Progenitor cell of endocrine pancreas (in vitro differentiated cells): ENCODE measurements at regions not wholly inside any gene's neighbourhood (a gene's known extent, or its start where the extent isn't known, plus 50 kb on each side); places are given as distances from the start of the nearest gene placed in this dataset.

Experiments used
- DNase-seq: peaks from one replicate; pipeline ENCODE4 v3.0.0; 2021; ENCODE audit warnings: low spot score; ENCODE audit not compliant: unreplicated experiment
- H3K27ac Mint-ChIP-seq: 2 replicates; pipeline ENCODE4 v1.8.0; 2021; ENCODE audit warnings: mild to moderate bottlenecking, moderate library complexity, mixed read lengths
- H3K27me3 Mint-ChIP-seq: 2 replicates; pipeline ENCODE4 v1.8.0; 2021; ENCODE audit warnings: mixed read lengths
- H3K36me3 Mint-ChIP-seq: 2 replicates; pipeline ENCODE4 v1.8.0; 2022; ENCODE audit warnings: mixed read lengths; ENCODE audit not compliant: insufficient read depth
- H3K4me1 Mint-ChIP-seq: 2 replicates; pipeline ENCODE4 v1.8.0; 2021; ENCODE audit warnings: low read depth, mixed read lengths
- H3K4me3 Mint-ChIP-seq: 2 replicates; pipeline ENCODE4 v1.8.0; 2021; ENCODE audit warnings: low read depth, mild to moderate bottlenecking, moderate library complexity, mixed read lengths
- H3K9me3 Mint-ChIP-seq: 2 replicates; pipeline ENCODE4 v1.8.0; 2021; ENCODE audit warnings: low read depth, mixed read lengths
- TF ChIP-seq, protein P1 (sequence below): fragments of 200-600 bp; sonication (generic); IDR thresholded peaks from one replicate; pipeline ENCODE4 v1.5.0; 2021; ENCODE audit warnings: antibody characterized with exemption, mild to moderate bottlenecking; ENCODE audit not compliant: unreplicated experiment

DNA sequence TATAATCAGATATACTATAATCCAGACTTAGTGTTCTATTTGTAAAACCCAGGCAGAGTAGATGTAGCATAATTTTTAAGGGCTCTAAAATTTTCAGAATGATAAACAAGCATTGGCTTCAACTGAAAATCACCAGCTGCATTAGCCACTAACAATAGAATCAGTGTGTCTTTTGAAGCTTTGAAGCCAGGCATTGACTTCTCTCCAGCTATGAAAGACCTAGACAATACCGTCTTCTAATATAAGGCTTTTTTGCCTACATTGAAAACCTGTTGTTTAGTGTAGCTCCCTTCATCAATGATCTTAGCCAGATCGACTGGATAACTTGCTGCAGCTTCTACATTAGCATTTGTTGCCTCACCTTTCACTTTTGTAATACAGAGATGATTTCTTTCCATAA, 1877.3 kb upstream of the ACO1 start:
- no peak for DNase-seq
- Mint-ChIP-seq H3K4me3 (no peak overlapping the region), H3K27me3 (no peaks in the 10 kb centered on the region), H3K36me3 (no peaks in the 10 kb centered on the region), H3K27ac (no peak overlapping the region), H3K4me1 (peaks cover 1% of the 10 kb centered on the region), H3K9me3 (no peaks in the 10 kb centered on the region)
- TF ChIP-seq, protein P1, sequence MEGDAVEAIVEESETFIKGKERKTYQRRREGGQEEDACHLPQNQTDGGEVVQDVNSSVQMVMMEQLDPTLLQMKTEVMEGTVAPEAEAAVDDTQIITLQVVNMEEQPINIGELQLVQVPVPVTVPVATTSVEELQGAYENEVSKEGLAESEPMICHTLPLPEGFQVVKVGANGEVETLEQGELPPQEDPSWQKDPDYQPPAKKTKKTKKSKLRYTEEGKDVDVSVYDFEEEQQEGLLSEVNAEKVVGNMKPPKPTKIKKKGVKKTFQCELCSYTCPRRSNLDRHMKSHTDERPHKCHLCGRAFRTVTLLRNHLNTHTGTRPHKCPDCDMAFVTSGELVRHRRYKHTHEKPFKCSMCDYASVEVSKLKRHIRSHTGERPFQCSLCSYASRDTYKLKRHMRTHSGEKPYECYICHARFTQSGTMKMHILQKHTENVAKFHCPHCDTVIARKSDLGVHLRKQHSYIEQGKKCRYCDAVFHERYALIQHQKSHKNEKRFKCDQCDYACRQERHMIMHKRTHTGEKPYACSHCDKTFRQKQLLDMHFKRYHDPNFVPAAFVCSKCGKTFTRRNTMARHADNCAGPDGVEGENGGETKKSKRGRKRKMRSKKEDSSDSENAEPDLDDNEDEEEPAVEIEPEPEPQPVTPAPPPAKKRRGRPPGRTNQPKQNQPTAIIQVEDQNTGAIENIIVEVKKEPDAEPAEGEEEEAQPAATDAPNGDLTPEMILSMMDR = no peak

DNA sequence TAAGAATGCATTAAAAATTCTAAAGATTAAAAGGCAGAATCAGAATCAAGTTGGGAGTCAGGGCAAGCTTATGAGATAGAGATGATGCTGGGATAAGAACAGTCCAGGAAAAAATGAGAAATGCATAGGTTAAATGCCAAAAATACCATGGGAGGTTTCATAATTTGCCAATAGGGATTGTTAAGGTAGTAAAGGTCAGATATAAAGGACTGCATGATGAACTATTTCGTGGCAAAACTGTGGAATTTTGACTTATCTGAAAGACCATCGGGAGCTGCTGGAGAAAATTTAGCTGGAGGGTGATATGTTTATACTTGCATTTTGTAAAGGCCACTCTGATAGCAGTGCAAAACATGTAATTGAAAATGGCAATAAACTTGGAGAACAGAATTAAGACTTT, 1872.8 kb upstream of the ACO1 start:
- peaks cover 11% of the 10 kb centered on the region for H3K9me3 Mint-ChIP-seq
- no peak overlapping the region for H3K4me3 Mint-ChIP-seq
- H3K4me1 Mint-ChIP-seq = no peaks in the 10 kb centered on the region
- H3K27me3 Mint-ChIP-seq = no peaks in the 10 kb centered on the region
- H3K27ac Mint-ChIP-seq = no peak overlapping the region
- H3K36me3 Mint-ChIP-seq = no peaks in the 10 kb centered on the region
- DNase-seq = no peak
- TF ChIP-seq, protein P1 = no peak

- Mint-ChIP-seq H3K36me3 (no peaks in the 10 kb centered on the region), H3K4me1 (no peaks in the 10 kb centered on the region), H3K4me3 (no peak overlapping the region), H3K27ac (no peak overlapping the region), H3K9me3 (peaks cover 3% of the 10 kb centered on the region), H3K27me3 (no peaks in the 10 kb centered on the region)
- no peak for DNase-seq
- TF ChIP-seq, protein P1 = no peak
These were observed 1865.3 kb upstream of the ACO1 start for GRCh38 chr9:30519166-30519565.

DNA sequence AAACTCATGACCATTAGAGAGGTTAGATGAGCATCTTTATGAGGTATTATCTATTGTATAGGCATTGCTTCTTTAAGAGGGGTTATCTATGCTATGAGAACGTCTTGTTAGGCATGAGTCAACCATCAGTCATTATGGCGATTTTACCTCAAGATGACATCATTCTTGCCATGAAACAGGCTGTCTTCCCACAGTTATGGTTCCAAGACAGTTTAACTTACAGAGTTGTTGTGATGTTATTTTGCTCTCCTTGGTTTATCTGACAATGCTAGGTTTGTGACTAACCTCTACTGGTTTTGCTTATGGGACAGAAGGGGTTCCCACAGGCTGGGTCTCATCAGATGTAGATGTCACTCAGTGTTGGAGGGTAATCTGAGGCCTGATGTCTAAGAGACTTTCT, 1864.7 kb upstream of the ACO1 start:
- H3K4me1 Mint-ChIP-seq = no peaks in the 10 kb centered on the region
- H3K27me3 Mint-ChIP-seq = no peaks in the 10 kb centered on the region
- H3K4me3 Mint-ChIP-seq = no peak overlapping the region
- TF ChIP-seq, protein P1 = no peak
- H3K9me3 Mint-ChIP-seq = peaks cover 3% of the 10 kb centered on the region
- H3K36me3 Mint-ChIP-seq = no peaks in the 10 kb centered on the region
- H3K27ac Mint-ChIP-seq = no peak overlapping the region
- no peak for DNase-seq

- H3K4me1 Mint-ChIP-seq = peaks cover 2% of the 10 kb centered on the region
- H3K4me3 Mint-ChIP-seq = no peak overlapping the region
- no peak for DNase-seq
- H3K27ac Mint-ChIP-seq = no peak overlapping the region
- TF ChIP-seq, protein P1 = no peak
- H3K36me3 Mint-ChIP-seq = no peaks in the 10 kb centered on the region
- H3K9me3 Mint-ChIP-seq = no peaks in the 10 kb centered on the region
- no peaks in the 10 kb centered on the region for H3K27me3 Mint-ChIP-seq
These were observed 1862.4 kb upstream of the ACO1 start for GRCh38 chr9:30522061-30522460.

- no peaks in the 10 kb centered on the region for H3K36me3 Mint-ChIP-seq
- H3K9me3 Mint-ChIP-seq = no peaks in the 10 kb centered on the region
- H3K4me1 Mint-ChIP-seq = peaks cover 5% of the 10 kb centered on the region
- TF ChIP-seq, protein P1 = no peak
- DNase-seq = no peak
- H3K27me3 Mint-ChIP-seq = no peaks in the 10 kb centered on the region
- no peak overlapping the region for H3K4me3 Mint-ChIP-seq
- H3K27ac Mint-ChIP-seq = no peak overlapping the region
These were observed 1862.0 kb upstream of the ACO1 start for GRCh38 chr9:30522486-30522885.
